OCI-LY7 (cell line): ENCODE measurements at regions not wholly inside any gene's neighbourhood (a gene's known extent, or its start where the extent isn't known, plus 50 kb on each side); places are given as distances from the start of the nearest gene placed in this dataset.

Experiments
- BruUV-seq: library from RNA; stranded (reverse); fragments of 400-500 nt; replicated peaks from 2 replicates; lab custom pipeline; 2021; lab: Mats Ljungman, UMichigan
- CTCF ChIA-PET: fragments of 300-600 bp; sonication (Branson Sonifier 250); formaldehyde crosslinking; loops from one replicate; lab custom pipeline; 2022; ENCODE audit warnings: antibody characterized with exemption; ENCODE audit not compliant: unreplicated experiment; lab: Charles Lee
- POLR2A ChIA-PET: fragments of 300-600 bp; sonication (Branson Sonifier 250); formaldehyde crosslinking; loops from one replicate; lab custom pipeline; 2022; ENCODE audit warnings: antibody characterized with exemption; lab: Charles Lee
- DNase-seq: peaks from one replicate; pipeline ENCODE4 v3.0.0-alpha.2; 2015; ENCODE audit warnings: low spot score
- H2AFZ ChIP-seq: fragments of 200-600 bp; sonication (generic), shearing (Covaris generic); 2 replicates; pipeline ENCODE4 v1.6.1; 2014; ENCODE audit warnings: mild to moderate bottlenecking, antibody characterized with exemption, low read length, moderate library complexity
- H3K27ac ChIP-seq: fragments of 200-600 bp; sonication (generic); 2 replicates; pipeline ENCODE4 v1.5.1; 2014; ENCODE audit warnings: mixed run types, low read depth, mild to moderate bottlenecking, moderate library complexity, low read length, inconsistent platforms; ENCODE audit not compliant: poor library complexity, severe bottlenecking
- H3K36me3 ChIP-seq: fragments of 200-600 bp; sonication (generic); 2 replicates; pipeline ENCODE4 v1.6.1; 2014; ENCODE audit warnings: mild to moderate bottlenecking, antibody characterized with exemption, low read length, moderate library complexity, mixed read lengths; ENCODE audit not compliant: insufficient read depth
- H3K4me1 ChIP-seq: fragments of 200-600 bp; sonication (generic); 2 replicates; pipeline ENCODE4 v1.5.1; 2014; ENCODE audit warnings: mild to moderate bottlenecking, low read length; ENCODE audit not compliant: insufficient read depth, poor library complexity, severe bottlenecking
- H3K4me2 ChIP-seq: fragments of 200-600 bp; sonication (generic); 2 replicates; pipeline ENCODE4 v1.6.1; 2014; ENCODE audit warnings: mild to moderate bottlenecking, low read length
- H3K4me3 ChIP-seq: fragments of 200-600 bp; sonication (generic); 2 replicates; pipeline ENCODE4 v1.5.1; 2014; ENCODE audit warnings: mild to moderate bottlenecking, low read depth, low read length; ENCODE audit not compliant: poor library complexity, severe bottlenecking
- H3K79me2 ChIP-seq: fragments of 200-600 bp; sonication (generic); 2 replicates; pipeline ENCODE4 v1.6.1; 2016; ENCODE audit warnings: low read depth, mild to moderate bottlenecking, low read length, moderate library complexity, mixed read lengths; ENCODE audit not compliant: insufficient read depth
- H3K9me2 ChIP-seq: fragments of 200-600 bp; sonication (generic); 2 replicates; pipeline ENCODE4 v1.6.1; 2016; ENCODE audit warnings: mild to moderate bottlenecking, low read length, mixed read lengths; ENCODE audit not compliant: insufficient read depth
- H3K9me3 ChIP-seq: fragments of 200-600 bp; sonication (generic); 2 replicates; pipeline ENCODE4 v1.6.1; 2014; ENCODE audit warnings: mild to moderate bottlenecking, mixed run types, low read length, mixed read lengths
- H4K20me1 ChIP-seq: fragments of 200-600 bp; sonication (generic); 2 replicates; pipeline ENCODE4 v1.6.1; 2014; ENCODE audit warnings: mild to moderate bottlenecking, antibody characterized with exemption, low read length, moderate library complexity, mixed read lengths; ENCODE audit not compliant: insufficient read depth
- EZH2phosphoT487 ChIP-seq: fragments of 200-600 bp; sonication (generic); IDR thresholded peaks from 2 replicates; pipeline ENCODE4 v1.6.1; 2018; ENCODE audit warnings: low read depth, borderline replicate concordance, mild to moderate bottlenecking, mixed run types, antibody characterized with exemption, low read length, moderate library complexity, mixed read lengths
- intact Hi-C: fragments of 100-400 bp; cut with micrococcal nuclease; formaldehyde crosslinking; loops from one replicate; pipeline ENCODE4 v1.10.0; 2022; ENCODE audit not compliant: unreplicated experiment
- TF ChIP-seq, protein P1 (sequence below): fragments of 200-600 bp; sonication (generic); conservative IDR thresholded peaks from 2 replicates; pipeline ENCODE4 v1.5.1; 2014; ENCODE audit warnings: mild to moderate bottlenecking, antibody characterized with exemption, low read length, moderate library complexity, mixed read lengths

DNA sequence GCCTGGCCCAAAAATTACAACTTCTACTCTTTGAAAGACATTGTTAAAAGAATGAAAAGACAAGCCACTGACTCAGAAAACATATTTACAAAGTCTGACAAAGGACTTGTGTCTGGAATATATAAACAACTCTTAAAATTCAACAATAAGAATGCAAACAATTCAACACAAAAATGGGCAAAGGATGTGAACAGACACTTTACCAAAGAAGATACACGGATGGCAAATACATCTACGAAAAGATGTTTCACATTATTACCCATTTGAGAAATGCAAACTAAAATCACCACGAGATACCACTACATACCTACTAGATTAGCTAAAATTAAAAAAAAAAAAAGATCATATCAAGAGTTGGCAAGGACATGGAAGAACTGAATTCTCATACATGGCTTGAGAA is 80.8 kb upstream of the METRNL start:
- Histone ChIP-seq H3K4me3 (no peak overlapping the region), H2AFZ (no peak overlapping the region), H3K9me2 (no peaks in the 10 kb centered on the region), H3K4me1 (no peaks in the 10 kb centered on the region), H3K36me3 (no peaks in the 10 kb centered on the region; the same call in 1 of the 2 replicates), H3K79me2 (no peaks in the 10 kb centered on the region), H3K9me3 (peaks cover 17% of the 10 kb centered on the region), H3K27ac (no peak overlapping the region), H3K4me2 (no peak overlapping the region), H4K20me1 (no peaks in the 10 kb centered on the region)
- BruUV-seq, result no TSS peak
- intact Hi-C loops, result no loop called here
- no peak for DNase-seq
- CTCF ChIA-PET, result no interaction called here
- TF ChIP-seq, protein P1, sequence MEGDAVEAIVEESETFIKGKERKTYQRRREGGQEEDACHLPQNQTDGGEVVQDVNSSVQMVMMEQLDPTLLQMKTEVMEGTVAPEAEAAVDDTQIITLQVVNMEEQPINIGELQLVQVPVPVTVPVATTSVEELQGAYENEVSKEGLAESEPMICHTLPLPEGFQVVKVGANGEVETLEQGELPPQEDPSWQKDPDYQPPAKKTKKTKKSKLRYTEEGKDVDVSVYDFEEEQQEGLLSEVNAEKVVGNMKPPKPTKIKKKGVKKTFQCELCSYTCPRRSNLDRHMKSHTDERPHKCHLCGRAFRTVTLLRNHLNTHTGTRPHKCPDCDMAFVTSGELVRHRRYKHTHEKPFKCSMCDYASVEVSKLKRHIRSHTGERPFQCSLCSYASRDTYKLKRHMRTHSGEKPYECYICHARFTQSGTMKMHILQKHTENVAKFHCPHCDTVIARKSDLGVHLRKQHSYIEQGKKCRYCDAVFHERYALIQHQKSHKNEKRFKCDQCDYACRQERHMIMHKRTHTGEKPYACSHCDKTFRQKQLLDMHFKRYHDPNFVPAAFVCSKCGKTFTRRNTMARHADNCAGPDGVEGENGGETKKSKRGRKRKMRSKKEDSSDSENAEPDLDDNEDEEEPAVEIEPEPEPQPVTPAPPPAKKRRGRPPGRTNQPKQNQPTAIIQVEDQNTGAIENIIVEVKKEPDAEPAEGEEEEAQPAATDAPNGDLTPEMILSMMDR, result no peak
- no peak for TF ChIP-seq EZH2phosphoT487
- POLR2A ChIA-PET, result no interaction called here

DNA sequence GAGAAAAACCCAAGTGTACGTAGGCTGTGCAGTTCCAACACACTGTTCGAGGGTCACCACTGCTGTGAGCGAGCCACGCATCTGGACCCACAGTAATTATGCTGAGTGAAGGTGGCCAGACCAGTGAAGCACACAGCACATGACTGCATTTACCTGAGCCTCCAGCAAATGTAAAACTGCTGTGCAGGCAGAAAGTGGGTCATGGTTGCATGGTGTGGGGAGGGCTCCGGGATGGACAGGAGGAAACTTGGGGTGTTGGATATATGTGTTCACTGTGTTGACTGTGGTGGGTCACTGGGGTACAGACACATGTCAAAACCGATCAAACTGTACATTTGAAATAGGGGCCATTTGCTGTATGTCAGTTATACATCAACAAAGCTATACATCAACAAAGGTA is 78.7 kb upstream of the METRNL start:
- TF ChIP-seq EZH2phosphoT487, result no peak
- TF ChIP-seq, protein P1, result no peak
- POLR2A ChIA-PET, result interaction anchor here (0.9 kb wide), 1 partner anchor 15 kb away, joined by 3 read pairs; no protein-coding TSS in a partner anchor
- intact Hi-C loops, result no loop called here

DNA sequence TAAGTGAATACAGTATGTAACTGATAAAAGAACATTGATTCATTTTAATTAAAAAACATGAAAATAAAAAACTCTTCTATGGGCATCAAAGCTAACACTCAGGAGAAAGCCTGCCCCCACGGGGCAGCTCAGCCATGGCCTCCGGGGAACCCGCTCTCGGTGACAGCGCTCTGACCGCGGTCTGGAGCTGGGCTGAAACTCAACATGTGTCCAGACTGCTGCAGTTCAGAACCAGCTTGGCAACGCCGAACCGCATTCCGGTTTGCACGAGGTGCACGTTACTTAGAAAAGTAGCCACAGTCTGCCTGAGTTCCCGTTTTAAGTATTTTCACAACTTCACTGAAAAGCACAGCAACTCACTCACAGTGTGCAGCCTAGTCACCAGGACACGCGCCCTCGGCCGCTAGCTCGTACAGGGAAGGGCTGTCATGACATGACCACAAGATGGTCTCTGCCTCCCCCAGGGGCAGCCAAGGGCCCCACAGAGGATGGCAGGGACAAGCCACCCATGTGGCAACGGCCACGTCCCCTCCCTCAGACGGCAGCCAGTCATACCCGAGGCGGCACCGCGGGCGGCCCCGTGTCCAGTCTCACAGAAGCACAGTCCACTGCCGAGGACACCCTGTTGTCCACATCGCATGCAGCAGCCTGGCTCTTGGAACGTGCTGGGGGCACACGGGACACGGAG is 77.1 kb upstream of the METRNL start:
- Histone ChIP-seq H3K27ac (no peak overlapping the region), H2AFZ (no peak overlapping the region), H3K4me2 (no peak overlapping the region), H3K9me2 (no peaks in the 10 kb centered on the region), H3K4me1 (no peaks in the 10 kb centered on the region), H4K20me1 (no peaks in the 10 kb centered on the region), H3K79me2 (no peaks in the 10 kb centered on the region), H3K9me3 (peaks cover 12% of the 10 kb centered on the region; the same call in 1 of the 2 replicates), H3K4me3 (no peak overlapping the region), H3K36me3 (peaks cover 7% of the 10 kb centered on the region)
- BruUV-seq, result no TSS peak
- CTCF ChIA-PET, result no interaction called here
- intact Hi-C loops, result no loop called here
- no peak for DNase-seq
- POLR2A ChIA-PET, result no interaction called here
- no peak for TF ChIP-seq EZH2phosphoT487
- TF ChIP-seq, protein P1, result no peak

More for the DNA sequence above, 78.7 kb upstream of the METRNL start:
- Histone ChIP-seq H3K36me3 (peaks cover 7% of the 10 kb centered on the region), H3K9me3 (peaks cover 12% of the 10 kb centered on the region; the same call in 1 of the 2 replicates), H2AFZ (no peak overlapping the region), H3K27ac (no peak overlapping the region), H3K4me2 (no peak overlapping the region), H4K20me1 (no peaks in the 10 kb centered on the region), H3K4me1 (no peaks in the 10 kb centered on the region), H3K4me3 (no peak overlapping the region), H3K9me2 (no peaks in the 10 kb centered on the region), H3K79me2 (no peaks in the 10 kb centered on the region)
- CTCF ChIA-PET, result no interaction called here
- BruUV-seq, result no TSS peak
- DNase-seq, result no peak
